ENCODE measurements at regions not wholly inside any gene's neighbourhood (a gene's known extent, or its start where the extent isn't known, plus 50 kb on each side); places are given as distances from the start of the nearest gene placed in this dataset.

GRCh38 chr17:63291258-63291657 is 154.8 kb downstream of the CYB561 start:
- TF ChIP-seq EZH2 (IDR thresholded peaks at IDR 0.05; ENCODE audit: borderline replicate concordance, low read length) = no peak
- TF ChIP-seq CTCF (IDR thresholded peaks at IDR 0.05; ENCODE audit: low read length) = no peak
- no peak overlapping the region for H3K4me2 ChIP-seq (ENCODE audit: low read length)
- no peak overlapping the region for H3K9ac ChIP-seq (ENCODE audit: low read length)
- no peaks in the 10 kb centered on the region for H3F3A ChIP-seq (ENCODE audit: insufficient read depth, low read length)
- H3K4me1 ChIP-seq (ENCODE audit: insufficient read depth, low read length, severe bottlenecking) = no peaks in the 10 kb centered on the region
- no peaks in the 10 kb centered on the region for H3K9me2 ChIP-seq (ENCODE audit: low read depth, low read length)
- H3K36me3 ChIP-seq (ENCODE audit: insufficient read depth, low read length) = no peaks in the 10 kb centered on the region
- H3K79me2 ChIP-seq (ENCODE audit: insufficient read depth, low read length) = no peaks in the 10 kb centered on the region
- H3K4me3 ChIP-seq (ENCODE audit: low read depth, low read length, poor library complexity, severe bottlenecking) = no peak overlapping the region
- H3K9me3 ChIP-seq (ENCODE audit: low read length) = 0 out of 2 replicates have a peak, but pooled peaks cover 2% of the 10 kb centered on the region
- H3K27ac ChIP-seq (ENCODE audit: low read depth, low read length, poor library complexity, severe bottlenecking) = no peak overlapping the region
- no peaks in the 10 kb centered on the region for H4K20me1 ChIP-seq (ENCODE audit: insufficient read depth, low read length)
- no peaks in the 10 kb centered on the region for H3K27me3 ChIP-seq (ENCODE audit: insufficient read depth, low read length)
- no peak overlapping the region for H2AFZ ChIP-seq (ENCODE audit: low read length)

GRCh38 chr17:63292421-63292820 is 153.7 kb downstream of the CYB561 start:
- no peaks in the 10 kb centered on the region for H3K4me1 ChIP-seq (ENCODE audit: insufficient read depth, low read length, severe bottlenecking)
- H3K9me3 ChIP-seq (ENCODE audit: low read length) = 0 out of 2 replicates have a peak, but pooled peaks cover 2% of the 10 kb centered on the region
- no peaks in the 10 kb centered on the region for H3K9me2 ChIP-seq (ENCODE audit: low read depth, low read length)
- no peaks in the 10 kb centered on the region for H3K36me3 ChIP-seq (ENCODE audit: insufficient read depth, low read length)
- H3K27me3 ChIP-seq (ENCODE audit: insufficient read depth, low read length) = no peaks in the 10 kb centered on the region
- H3K9ac ChIP-seq (ENCODE audit: low read length) = no peak overlapping the region
- no peak overlapping the region for H3K4me3 ChIP-seq (ENCODE audit: low read depth, low read length, poor library complexity, severe bottlenecking)
- H3K79me2 ChIP-seq (ENCODE audit: insufficient read depth, low read length) = no peaks in the 10 kb centered on the region
- H3K4me2 ChIP-seq (ENCODE audit: low read length) = no peak overlapping the region
- TF ChIP-seq CTCF (IDR thresholded peaks at IDR 0.05; ENCODE audit: low read length) (no peak), EZH2 (IDR thresholded peaks at IDR 0.05; ENCODE audit: borderline replicate concordance, low read length) (no peak)
- H3K27ac ChIP-seq (ENCODE audit: low read depth, low read length, poor library complexity, severe bottlenecking) = no peak overlapping the region
- H2AFZ ChIP-seq (ENCODE audit: low read length) = no peak overlapping the region
- no peaks in the 10 kb centered on the region for H3F3A ChIP-seq (ENCODE audit: insufficient read depth, low read length)
- no peaks in the 10 kb centered on the region for H4K20me1 ChIP-seq (ENCODE audit: insufficient read depth, low read length)

- TF ChIP-seq EZH2 (IDR thresholded peaks at IDR 0.05; ENCODE audit: borderline replicate concordance, low read length) (no peak), CTCF (IDR thresholded peaks at IDR 0.05; ENCODE audit: low read length) (no peak)
- no peak overlapping the region for H3K9ac ChIP-seq (ENCODE audit: low read length)
- H3K36me3 ChIP-seq (ENCODE audit: insufficient read depth, low read length) = no peaks in the 10 kb centered on the region
- no peak overlapping the region for H2AFZ ChIP-seq (ENCODE audit: low read length)
- no peak overlapping the region for H3K4me2 ChIP-seq (ENCODE audit: low read length)
- no peaks in the 10 kb centered on the region for H3K9me2 ChIP-seq (ENCODE audit: low read depth, low read length)
- H4K20me1 ChIP-seq (ENCODE audit: insufficient read depth, low read length) = no peaks in the 10 kb centered on the region
- H3K79me2 ChIP-seq (ENCODE audit: insufficient read depth, low read length) = no peaks in the 10 kb centered on the region
- H3K27ac ChIP-seq (ENCODE audit: low read depth, low read length, poor library complexity, severe bottlenecking) = no peak overlapping the region
- no peaks in the 10 kb centered on the region for H3K4me1 ChIP-seq (ENCODE audit: insufficient read depth, low read length, severe bottlenecking)
- no peaks in the 10 kb centered on the region for H3F3A ChIP-seq (ENCODE audit: insufficient read depth, low read length)
- H3K4me3 ChIP-seq (ENCODE audit: low read depth, low read length, poor library complexity, severe bottlenecking) = no peak overlapping the region
- H3K9me3 ChIP-seq (ENCODE audit: low read length) = 0 out of 2 replicates have a peak, but pooled peaks cover 2% of the 10 kb centered on the region
- no peaks in the 10 kb centered on the region for H3K27me3 ChIP-seq (ENCODE audit: insufficient read depth, low read length)
Observed at GRCh38 chr17:63293323-63294075, 152.6 kb downstream of the CYB561 start.
